ENCODE measurements at regions not wholly inside any gene's neighbourhood (a gene's known extent, or its start where the extent isn't known, plus 50 kb on each side); places are given as distances from the start of the nearest gene placed in this dataset.

GRCh38 chr2:155125585-155126230, 427.2 kb downstream of the KCNJ3 start:
- Histone ChIP-seq H3K27me3 (ENCODE audit: control insufficient read depth, insufficient read depth, low read length) (no peaks in the 10 kb centered on the region), H3K9ac (ENCODE audit: low read depth, low read length) (no peak overlapping the region), H3K9me3 (ENCODE audit: control insufficient read depth, insufficient read depth, low read length) (no peaks in the 10 kb centered on the region), H3K36me3 (ENCODE audit: control insufficient read depth, insufficient read depth, low read length) (no peaks in the 10 kb centered on the region), H3K27ac (ENCODE audit: low read depth, low read length) (no peak overlapping the region), H3K4me3 (ENCODE audit: low read depth, low read length) (no peak overlapping the region), H3K4me1 (ENCODE audit: control insufficient read depth, insufficient read depth, low read length) (no peaks in the 10 kb centered on the region)

DNA sequence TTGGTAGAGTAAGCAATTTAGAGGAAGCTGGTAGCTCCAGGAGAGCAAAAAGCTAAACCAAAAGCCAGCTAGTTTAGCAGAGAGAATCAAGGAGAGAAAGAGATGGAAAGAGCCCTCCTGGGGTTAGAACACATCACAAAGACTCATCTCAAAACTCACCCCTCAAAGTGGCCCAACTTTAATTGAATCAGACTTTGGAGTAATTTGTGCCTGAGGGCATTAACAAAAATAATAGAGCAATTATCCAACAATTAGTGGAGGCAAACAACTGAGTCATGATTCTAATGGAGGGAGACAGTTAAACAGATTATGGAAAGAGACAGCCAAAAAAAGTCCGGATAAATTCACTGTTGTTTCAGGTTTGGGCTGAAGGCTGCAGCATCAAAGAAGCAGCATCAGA, 417.4 kb downstream of the KCNJ3 start:
- Histone ChIP-seq H3K27me3 (ENCODE audit: control insufficient read depth, insufficient read depth, low read length) (no peaks in the 10 kb centered on the region), H3K36me3 (ENCODE audit: control insufficient read depth, insufficient read depth, low read length) (no peaks in the 10 kb centered on the region), H3K9ac (ENCODE audit: low read depth, low read length) (no peak overlapping the region), H3K27ac (ENCODE audit: low read depth, low read length) (no peak overlapping the region), H3K9me3 (ENCODE audit: control insufficient read depth, insufficient read depth, low read length) (no peaks in the 10 kb centered on the region), H3K4me1 (ENCODE audit: control insufficient read depth, insufficient read depth, low read length) (no peaks in the 10 kb centered on the region), H3K4me3 (ENCODE audit: low read depth, low read length) (no peak overlapping the region)

- Histone ChIP-seq H3K27me3 (ENCODE audit: control insufficient read depth, insufficient read depth, low read length) (no peaks in the 10 kb centered on the region), H3K4me1 (ENCODE audit: control insufficient read depth, insufficient read depth, low read length) (no peaks in the 10 kb centered on the region), H3K9me3 (ENCODE audit: control insufficient read depth, insufficient read depth, low read length) (no peaks in the 10 kb centered on the region), H3K27ac (ENCODE audit: low read depth, low read length) (no peak overlapping the region), H3K4me3 (ENCODE audit: low read depth, low read length) (no peak overlapping the region), H3K9ac (ENCODE audit: low read depth, low read length) (no peak overlapping the region), H3K36me3 (ENCODE audit: control insufficient read depth, insufficient read depth, low read length) (no peaks in the 10 kb centered on the region)
These were observed 412.6 kb downstream of the KCNJ3 start for GRCh38 chr2:155111070-155111469.

DNA sequence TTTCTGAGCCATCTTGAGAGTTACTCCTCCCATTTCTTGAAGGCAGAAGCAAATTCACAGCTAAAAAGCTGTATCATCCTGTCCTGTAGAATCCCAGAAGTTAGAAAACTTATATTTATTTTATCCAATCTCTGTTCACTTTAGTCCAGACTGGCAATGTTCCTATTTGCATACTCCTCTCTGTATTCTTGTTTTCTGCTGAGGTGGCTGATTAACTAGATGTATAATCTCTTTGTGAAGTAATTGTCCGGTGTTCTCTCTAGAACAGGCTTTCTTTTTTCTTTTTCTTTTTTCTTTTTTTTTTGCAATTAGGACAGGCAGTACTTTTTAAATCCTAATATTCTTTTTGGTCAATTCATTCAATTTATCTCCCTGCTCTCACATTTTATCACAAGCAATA, 411.0 kb downstream of the KCNJ3 start:
- Histone ChIP-seq H3K27ac (ENCODE audit: low read depth, low read length) (no peak overlapping the region), H3K27me3 (ENCODE audit: control insufficient read depth, insufficient read depth, low read length) (no peaks in the 10 kb centered on the region), H3K4me3 (ENCODE audit: low read depth, low read length) (no peak overlapping the region), H3K9ac (ENCODE audit: low read depth, low read length) (no peak overlapping the region), H3K9me3 (ENCODE audit: control insufficient read depth, insufficient read depth, low read length) (no peaks in the 10 kb centered on the region), H3K4me1 (ENCODE audit: control insufficient read depth, insufficient read depth, low read length) (no peaks in the 10 kb centered on the region), H3K36me3 (ENCODE audit: control insufficient read depth, insufficient read depth, low read length) (no peaks in the 10 kb centered on the region)

- Histone ChIP-seq H3K36me3 (ENCODE audit: control insufficient read depth, insufficient read depth, low read length) (no peaks in the 10 kb centered on the region), H3K27ac (ENCODE audit: low read depth, low read length) (no peak overlapping the region), H3K9ac (ENCODE audit: low read depth, low read length) (no peak overlapping the region), H3K4me1 (ENCODE audit: control insufficient read depth, insufficient read depth, low read length) (0 out of 2 replicates have a peak, but pooled peaks cover 4% of the 10 kb centered on the region), H3K4me3 (ENCODE audit: low read depth, low read length) (no peak overlapping the region), H3K27me3 (ENCODE audit: control insufficient read depth, insufficient read depth, low read length) (no peaks in the 10 kb centered on the region), H3K9me3 (ENCODE audit: control insufficient read depth, insufficient read depth, low read length) (peaks cover 16% of the 10 kb centered on the region)
These were observed 401.8 kb downstream of the KCNJ3 start for GRCh38 chr2:155100261-155100660.

DNA sequence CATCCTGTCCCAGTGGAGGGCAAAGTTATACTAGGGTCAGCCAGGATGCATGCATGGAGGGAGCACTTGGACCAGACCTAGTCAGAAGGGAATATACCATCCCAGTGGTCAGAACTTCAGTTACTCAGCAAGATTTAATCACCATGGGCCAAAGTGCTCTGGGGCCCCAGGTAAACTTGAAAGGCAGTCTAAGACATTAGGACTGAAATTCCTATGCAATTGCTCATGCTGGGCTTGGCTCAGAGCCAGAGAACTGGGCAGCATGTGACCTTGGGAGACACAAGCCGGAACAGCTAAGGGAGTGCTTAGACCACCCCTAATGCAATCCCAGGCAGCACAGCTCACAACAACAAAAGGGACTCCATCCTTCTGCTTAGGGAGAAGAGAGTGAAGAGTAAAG, 401.3 kb downstream of the KCNJ3 start:
- H3K9me3 ChIP-seq (ENCODE audit: control insufficient read depth, insufficient read depth, low read length) = peaks cover 16% of the 10 kb centered on the region
- H3K36me3 ChIP-seq (ENCODE audit: control insufficient read depth, insufficient read depth, low read length) = no peaks in the 10 kb centered on the region
- no peak overlapping the region for H3K4me3 ChIP-seq (ENCODE audit: low read depth, low read length)
- H3K4me1 ChIP-seq (ENCODE audit: control insufficient read depth, insufficient read depth, low read length) = 0 out of 2 replicates have a peak, but pooled peaks cover 4% of the 10 kb centered on the region
- no peaks in the 10 kb centered on the region for H3K27me3 ChIP-seq (ENCODE audit: control insufficient read depth, insufficient read depth, low read length)
- H3K9ac ChIP-seq (ENCODE audit: low read depth, low read length) = no peak overlapping the region
- no peak overlapping the region for H3K27ac ChIP-seq (ENCODE audit: low read depth, low read length)

GRCh38 chr2:155095613-155096012, 397.1 kb downstream of the KCNJ3 start:
- H3K9ac ChIP-seq (ENCODE audit: low read depth, low read length) = no peak overlapping the region
- no peaks in the 10 kb centered on the region for H3K9me3 ChIP-seq (ENCODE audit: control insufficient read depth, insufficient read depth, low read length)
- 0 out of 2 replicates have a peak, but pooled peaks cover 4% of the 10 kb centered on the region for H3K4me1 ChIP-seq (ENCODE audit: control insufficient read depth, insufficient read depth, low read length)
- no peaks in the 10 kb centered on the region for H3K36me3 ChIP-seq (ENCODE audit: control insufficient read depth, insufficient read depth, low read length)
- H3K27me3 ChIP-seq (ENCODE audit: control insufficient read depth, insufficient read depth, low read length) = no peaks in the 10 kb centered on the region
- H3K4me3 ChIP-seq (ENCODE audit: low read depth, low read length) = no peak overlapping the region
- no peak overlapping the region for H3K27ac ChIP-seq (ENCODE audit: low read depth, low read length)

- H3K27ac ChIP-seq (ENCODE audit: low read depth, low read length) = no peak overlapping the region
- no peaks in the 10 kb centered on the region for H3K36me3 ChIP-seq (ENCODE audit: control insufficient read depth, insufficient read depth, low read length)
- no peaks in the 10 kb centered on the region for H3K27me3 ChIP-seq (ENCODE audit: control insufficient read depth, insufficient read depth, low read length)
- no peaks in the 10 kb centered on the region for H3K4me1 ChIP-seq (ENCODE audit: control insufficient read depth, insufficient read depth, low read length)
- H3K9ac ChIP-seq (ENCODE audit: low read depth, low read length) = no peak overlapping the region
- H3K4me3 ChIP-seq (ENCODE audit: low read depth, low read length) = no peak overlapping the region
- H3K9me3 ChIP-seq (ENCODE audit: control insufficient read depth, insufficient read depth, low read length) = no peaks in the 10 kb centered on the region
These were observed 381.9 kb downstream of the KCNJ3 start for GRCh38 chr2:155080373-155080772.

GRCh38 chr2:155070489-155070888, 372.0 kb downstream of the KCNJ3 start:
- H3K4me3 ChIP-seq (ENCODE audit: low read depth, low read length) = no peak overlapping the region
- H3K9ac ChIP-seq (ENCODE audit: low read depth, low read length) = no peak overlapping the region
- no peaks in the 10 kb centered on the region for H3K36me3 ChIP-seq (ENCODE audit: control insufficient read depth, insufficient read depth, low read length)
- H3K9me3 ChIP-seq (ENCODE audit: control insufficient read depth, insufficient read depth, low read length) = no peaks in the 10 kb centered on the region
- no peaks in the 10 kb centered on the region for H3K27me3 ChIP-seq (ENCODE audit: control insufficient read depth, insufficient read depth, low read length)
- H3K27ac ChIP-seq (ENCODE audit: low read depth, low read length) = no peak overlapping the region
- H3K4me1 ChIP-seq (ENCODE audit: control insufficient read depth, insufficient read depth, low read length) = no peaks in the 10 kb centered on the region

DNA sequence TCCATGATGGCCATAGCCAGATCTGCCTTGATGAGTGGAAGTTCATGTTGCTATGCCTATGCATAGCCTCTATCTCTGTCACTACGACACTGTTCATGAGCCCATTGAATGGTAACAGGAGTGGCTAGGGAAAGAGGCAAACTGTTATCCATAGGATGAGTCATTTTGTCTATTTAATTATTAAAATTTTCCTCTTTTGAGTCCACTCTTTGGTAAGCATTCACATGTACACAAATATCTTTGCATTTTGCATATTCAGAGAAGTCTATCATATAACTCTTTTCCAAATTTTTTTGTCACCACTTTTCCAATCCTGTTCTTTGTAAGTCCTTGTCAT, 364.4 kb downstream of the KCNJ3 start:
- no peak overlapping the region for H3K27ac ChIP-seq (ENCODE audit: low read depth, low read length)

GRCh38 chr2:155062250-155062921, 363.9 kb downstream of the KCNJ3 start:
- H3K4me3 ChIP-seq (ENCODE audit: low read depth, low read length) = no peak overlapping the region
- H3K36me3 ChIP-seq (ENCODE audit: control insufficient read depth, insufficient read depth, low read length) = no peaks in the 10 kb centered on the region
- no peaks in the 10 kb centered on the region for H3K9me3 ChIP-seq (ENCODE audit: control insufficient read depth, insufficient read depth, low read length)
- H3K27me3 ChIP-seq (ENCODE audit: control insufficient read depth, insufficient read depth, low read length) = no peaks in the 10 kb centered on the region
- no peak overlapping the region for H3K27ac ChIP-seq (ENCODE audit: low read depth, low read length)
- H3K9ac ChIP-seq (ENCODE audit: low read depth, low read length) = no peak overlapping the region
- no peaks in the 10 kb centered on the region for H3K4me1 ChIP-seq (ENCODE audit: control insufficient read depth, insufficient read depth, low read length)

More for the DNA sequence above, 364.4 kb downstream of the KCNJ3 start:
- Histone ChIP-seq H3K4me3 (ENCODE audit: low read depth, low read length) (no peak overlapping the region), H3K27me3 (ENCODE audit: control insufficient read depth, insufficient read depth, low read length) (no peaks in the 10 kb centered on the region), H3K36me3 (ENCODE audit: control insufficient read depth, insufficient read depth, low read length) (no peaks in the 10 kb centered on the region), H3K9me3 (ENCODE audit: control insufficient read depth, insufficient read depth, low read length) (no peaks in the 10 kb centered on the region), H3K4me1 (ENCODE audit: control insufficient read depth, insufficient read depth, low read length) (no peaks in the 10 kb centered on the region), H3K9ac (ENCODE audit: low read depth, low read length) (no peak overlapping the region)
